Lung (tissue), 11 donors: ENCODE measurements at regions not wholly inside any gene's neighbourhood (a gene's known extent, or its start where the extent isn't known, plus 50 kb on each side); places are given as distances from the start of the nearest gene placed in this dataset.

Experiments
- ATAC-seq: fragments of 200-7000 bp; cut with Tn5 transposase; one replicate; pipeline ENCODE4 v1.9.1; 2020; ENCODE audit warnings: moderate number of reproducible peaks; ENCODE audit not compliant: insufficient read depth, low FRiP score
- DNase-seq, 3 donors: peaks; one replicate each; pipeline ENCODE4 v3.0.0-alpha.2; 2013 to 2017
- H3K27ac ChIP-seq, 2 donors: one replicate each; pipeline ENCODE4 v1.5.1; 2013; ENCODE audit warnings: mild to moderate bottlenecking in 2 of 2, moderate library complexity in 2 of 2, control low read depth in 1 of 2, inconsistent platforms in 1 of 2, low read depth in 1 of 2, low read length in 1 of 2
- H3K27me3 ChIP-seq, 3 donors: one replicate each; pipeline ENCODE4 v1.5.1; 2013; ENCODE audit warnings: low read length in 2 of 3; ENCODE audit not compliant: control insufficient read depth in 3 of 3, insufficient read depth in 3 of 3
- H3K36me3 ChIP-seq, 4 donors: one replicate each; pipeline ENCODE4 v1.5.1; 2013; ENCODE audit warnings: low read length in 4 of 4, mild to moderate bottlenecking in 1 of 4, moderate library complexity in 1 of 4; ENCODE audit not compliant: control insufficient read depth in 4 of 4, insufficient read depth in 4 of 4
- H3K4me1 ChIP-seq, 5 donors: one replicate each; pipeline ENCODE4 v1.5.1; 2013; ENCODE audit warnings: low read length in 5 of 5, mild to moderate bottlenecking in 2 of 5, moderate library complexity in 1 of 5; ENCODE audit not compliant: control insufficient read depth in 5 of 5, insufficient read depth in 5 of 5
- H3K4me3 ChIP-seq: one replicate; pipeline ENCODE4 v1.5.1; 2013; ENCODE audit warnings: mild to moderate bottlenecking, control low read depth, moderate library complexity
- H3K9ac ChIP-seq, 2 donors: one replicate each; pipeline ENCODE4 v1.5.1; 2013; ENCODE audit warnings: low read length in 2 of 2, control low read depth in 1 of 2; ENCODE audit not compliant: insufficient read depth in 1 of 2
- H3K9me3 ChIP-seq, 4 donors: one replicate each; pipeline ENCODE4 v1.5.1; 2013; ENCODE audit warnings: low read length in 3 of 4, mild to moderate bottlenecking in 1 of 4, moderate library complexity in 1 of 4; ENCODE audit not compliant: control insufficient read depth in 4 of 4, insufficient read depth in 3 of 4
- CTCF ChIP-seq: IDR thresholded peaks from 2 replicates; pipeline ENCODE4 v1.5.1; 2012; ENCODE audit warnings: mild to moderate bottlenecking; ENCODE audit errors: control extremely low read depth, extremely low read depth
- WGBS, 2 donors: extraction: QIAGEN DNeasy Blood & Tissue Kit; methylation state at CpG; one replicate each; pipeline ENCODE4 v1.1.7; 2013; 5-methylcytosine and 5-hydroxymethylcytosine counted together
- donor health status: control.
- donor health status: control.
- donor health status: Bipolar disorder and iron deficiency.
- donor health status: healthy.
- donor health status: DM: yes; HTN: yes; CAD: no.

- ATAC-seq (no peak), DNase-seq (no peak)
- Histone ChIP-seq H3K27me3 (no peaks in the 10 kb centered on the region), H3K9ac (no peak overlapping the region), H3K4me1 (peaks cover 0 to 7% (median 0%) of the 10 kb centered on the region in 5 donors), H3K4me3 (no peak overlapping the region), H3K36me3 (no peaks in the 10 kb centered on the region), H3K27ac (no peak overlapping the region), H3K9me3 (no peaks in the 10 kb centered on the region)
- TF ChIP-seq CTCF: no peak
- WGBS, 2 donors: 89% methylated on average over 4 of the region's 4 CpGs
These were observed 67.3 kb upstream of the SH3RF3 start for GRCh38 chr2:109061736-109062135.

DNA sequence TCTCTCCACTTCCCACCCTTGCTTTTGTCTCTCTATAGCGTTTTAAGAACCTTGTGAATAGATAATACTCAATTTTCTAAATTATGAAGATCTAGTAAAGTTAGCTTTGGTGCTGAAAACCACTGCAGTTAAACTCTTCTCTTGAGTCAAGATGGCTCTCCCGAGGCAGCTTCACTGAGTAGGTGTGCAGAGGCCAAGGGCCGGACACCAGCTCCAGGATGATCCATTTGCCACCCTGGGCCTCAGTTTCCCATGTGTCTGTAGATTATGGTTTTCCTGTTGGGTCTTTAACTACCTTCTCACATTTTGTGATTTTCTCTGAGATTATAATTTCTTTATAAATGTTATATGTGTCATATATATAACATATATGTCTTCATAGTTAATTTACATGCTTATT lies 68.5 kb upstream of the SH3RF3 start:
- H3K27me3 ChIP-seq: no peaks in the 10 kb centered on the region
- H3K36me3 ChIP-seq: no peaks in the 10 kb centered on the region
- H3K9ac ChIP-seq: no peak overlapping the region
- H3K4me1 ChIP-seq: peaks cover 0 to 7% (median 0%) of the 10 kb centered on the region in 5 donors
- no peak for ATAC-seq
- TF ChIP-seq CTCF: no peak
- H3K4me3 ChIP-seq: no peak overlapping the region
- DNase-seq: no peak
- H3K27ac ChIP-seq: no peak overlapping the region
- 77 to 95% methylated on average over 3 of the region's 3 CpGs for WGBS, 2 donors
- no peaks in the 10 kb centered on the region for H3K9me3 ChIP-seq

- 58 to 72% methylated on average over 7 of the region's 7 CpGs for WGBS, 2 donors
- ATAC-seq: no peak
These were observed 69.4 kb upstream of the SH3RF3 start for GRCh38 chr2:109059474-109060165.

More at GRCh38 chr2:109059474-109060165, 69.4 kb upstream of the SH3RF3 start:
- no peaks in the 10 kb centered on the region for H3K9me3 ChIP-seq
- no peaks in the 10 kb centered on the region for H3K27me3 ChIP-seq
- H3K4me1 ChIP-seq: no peaks in the 10 kb centered on the region
- H3K27ac ChIP-seq: no peak overlapping the region
- no peak overlapping the region for H3K9ac ChIP-seq
- TF ChIP-seq CTCF: no peak
- DNase-seq: no peak
- H3K36me3 ChIP-seq: no peaks in the 10 kb centered on the region
- H3K4me3 ChIP-seq: no peak overlapping the region
